ENCODE measurements at regions not wholly inside any gene's neighbourhood (a gene's known extent, or its start where the extent isn't known, plus 50 kb on each side); places are given as distances from the start of the nearest gene placed in this dataset.
"Not testable (repeated sequence)": the region's sequence is repeated elsewhere in the genome, so short reads cannot be mapped to it uniquely, and the experiment has no call there.

DNA sequence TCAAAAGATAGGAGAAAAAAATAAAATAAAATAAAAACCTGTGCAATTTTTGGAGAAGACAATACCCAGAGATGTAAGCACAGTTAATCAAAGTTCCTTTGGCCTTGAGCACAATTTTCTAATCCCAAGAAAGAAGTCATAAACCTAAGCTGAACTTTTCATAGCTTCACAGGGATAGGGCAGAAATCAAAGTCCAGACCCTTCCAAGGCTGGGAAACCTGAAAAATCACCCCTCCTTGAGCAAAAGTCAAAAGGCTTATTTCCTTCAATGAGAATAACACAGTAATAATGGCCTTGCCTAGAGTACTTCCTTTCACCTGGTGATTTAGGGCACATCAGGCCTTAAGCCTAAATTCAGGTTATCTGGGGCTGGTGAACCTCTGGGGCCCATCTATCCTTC, 415.0 kb upstream of the BTBD3 start:
- Mint-ChIP-seq H3K27ac (ENCODE audit: unreplicated experiment) (no peak overlapping the region), H3K4me1 (ENCODE audit: low read depth, unreplicated experiment) (no peaks in the 10 kb centered on the region), H3K9me3 (ENCODE audit: low read depth, unreplicated experiment) (no peaks in the 10 kb centered on the region), H3K4me3 (ENCODE audit: low read depth, unreplicated experiment) (no peak overlapping the region), H3K36me3 (ENCODE audit: insufficient read depth, unreplicated experiment) (no peaks in the 10 kb centered on the region), H3K27me3 (ENCODE audit: unreplicated experiment) (no peaks in the 10 kb centered on the region)
- CTCF ChIA-PET, result no interaction called here
- intact Hi-C loops (cut with micrococcal nuclease; ENCODE audit: unreplicated experiment), result no loop called here
- TF ChIP-seq, protein P1, sequence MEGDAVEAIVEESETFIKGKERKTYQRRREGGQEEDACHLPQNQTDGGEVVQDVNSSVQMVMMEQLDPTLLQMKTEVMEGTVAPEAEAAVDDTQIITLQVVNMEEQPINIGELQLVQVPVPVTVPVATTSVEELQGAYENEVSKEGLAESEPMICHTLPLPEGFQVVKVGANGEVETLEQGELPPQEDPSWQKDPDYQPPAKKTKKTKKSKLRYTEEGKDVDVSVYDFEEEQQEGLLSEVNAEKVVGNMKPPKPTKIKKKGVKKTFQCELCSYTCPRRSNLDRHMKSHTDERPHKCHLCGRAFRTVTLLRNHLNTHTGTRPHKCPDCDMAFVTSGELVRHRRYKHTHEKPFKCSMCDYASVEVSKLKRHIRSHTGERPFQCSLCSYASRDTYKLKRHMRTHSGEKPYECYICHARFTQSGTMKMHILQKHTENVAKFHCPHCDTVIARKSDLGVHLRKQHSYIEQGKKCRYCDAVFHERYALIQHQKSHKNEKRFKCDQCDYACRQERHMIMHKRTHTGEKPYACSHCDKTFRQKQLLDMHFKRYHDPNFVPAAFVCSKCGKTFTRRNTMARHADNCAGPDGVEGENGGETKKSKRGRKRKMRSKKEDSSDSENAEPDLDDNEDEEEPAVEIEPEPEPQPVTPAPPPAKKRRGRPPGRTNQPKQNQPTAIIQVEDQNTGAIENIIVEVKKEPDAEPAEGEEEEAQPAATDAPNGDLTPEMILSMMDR (IDR thresholded peaks at IDR 0.05; ENCODE audit: unreplicated experiment), result no peak
- DNase-seq, result no peak
- BruUV-seq (replicated peaks), result no TSS peak

DNA sequence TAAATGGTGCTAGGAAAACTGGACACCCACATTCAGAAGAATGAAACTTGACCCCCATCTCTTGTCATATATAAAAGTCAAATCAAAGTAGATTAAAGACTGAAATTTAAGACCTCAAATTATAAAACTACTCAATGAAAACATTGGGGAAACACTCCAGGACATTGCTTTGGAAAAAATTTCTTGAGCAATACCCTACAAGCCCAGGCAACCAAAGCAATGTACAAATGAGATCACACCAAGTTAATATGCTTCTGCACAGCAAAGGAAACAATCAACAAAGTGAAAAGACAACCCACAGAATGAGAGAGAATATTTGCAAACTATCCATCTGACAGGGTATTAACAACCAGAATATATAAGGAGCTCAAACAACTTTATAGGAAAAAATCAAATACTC, 407.9 kb upstream of the BTBD3 start:
- Mint-ChIP-seq H3K36me3 (ENCODE audit: insufficient read depth, unreplicated experiment) (no peaks in the 10 kb centered on the region), H3K27me3 (ENCODE audit: unreplicated experiment) (no peaks in the 10 kb centered on the region), H3K4me3 (ENCODE audit: low read depth, unreplicated experiment) (no peak overlapping the region), H3K27ac (ENCODE audit: unreplicated experiment) (no peak overlapping the region), H3K4me1 (ENCODE audit: low read depth, unreplicated experiment) (no peaks in the 10 kb centered on the region), H3K9me3 (ENCODE audit: low read depth, unreplicated experiment) (no peaks in the 10 kb centered on the region)
- intact Hi-C loops (cut with micrococcal nuclease; ENCODE audit: unreplicated experiment), result no loop called here
- no peak for DNase-seq
- no TSS peak for BruUV-seq (replicated peaks)
- CTCF ChIA-PET, result no interaction called here
- TF ChIP-seq, protein P1 (IDR thresholded peaks at IDR 0.05; ENCODE audit: unreplicated experiment), result no peak

DNA sequence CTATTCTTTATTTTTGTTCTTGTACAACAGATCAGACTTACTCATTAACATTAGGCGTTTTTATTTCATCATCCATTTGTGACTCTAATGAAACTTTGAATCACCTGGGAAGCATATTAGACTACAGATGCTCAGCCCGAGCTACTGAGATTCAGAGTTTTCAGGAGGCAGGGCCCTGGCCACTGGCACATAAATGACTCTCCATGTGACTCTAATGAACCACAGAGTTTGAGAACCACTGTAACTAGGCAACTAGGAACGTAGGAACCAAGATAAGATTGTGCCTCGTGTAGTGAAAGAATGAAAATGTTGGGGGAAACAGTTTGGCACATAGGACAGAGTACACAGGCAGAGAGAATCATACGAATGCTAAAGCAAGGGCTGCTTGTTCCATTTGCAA, 405.9 kb upstream of the BTBD3 start:
- Mint-ChIP-seq H3K36me3 (ENCODE audit: insufficient read depth, unreplicated experiment) (no peaks in the 10 kb centered on the region), H3K4me1 (ENCODE audit: low read depth, unreplicated experiment) (no peaks in the 10 kb centered on the region), H3K27ac (ENCODE audit: unreplicated experiment) (no peak overlapping the region), H3K27me3 (ENCODE audit: unreplicated experiment) (no peaks in the 10 kb centered on the region), H3K9me3 (ENCODE audit: low read depth, unreplicated experiment) (no peaks in the 10 kb centered on the region), H3K4me3 (ENCODE audit: low read depth, unreplicated experiment) (no peak overlapping the region)
- CTCF ChIA-PET, result no interaction called here
- no TSS peak for BruUV-seq (replicated peaks)
- TF ChIP-seq, protein P1 (IDR thresholded peaks at IDR 0.05; ENCODE audit: unreplicated experiment), result no peak
- intact Hi-C loops (cut with micrococcal nuclease; ENCODE audit: unreplicated experiment), result no loop called here
- no peak for DNase-seq

DNA sequence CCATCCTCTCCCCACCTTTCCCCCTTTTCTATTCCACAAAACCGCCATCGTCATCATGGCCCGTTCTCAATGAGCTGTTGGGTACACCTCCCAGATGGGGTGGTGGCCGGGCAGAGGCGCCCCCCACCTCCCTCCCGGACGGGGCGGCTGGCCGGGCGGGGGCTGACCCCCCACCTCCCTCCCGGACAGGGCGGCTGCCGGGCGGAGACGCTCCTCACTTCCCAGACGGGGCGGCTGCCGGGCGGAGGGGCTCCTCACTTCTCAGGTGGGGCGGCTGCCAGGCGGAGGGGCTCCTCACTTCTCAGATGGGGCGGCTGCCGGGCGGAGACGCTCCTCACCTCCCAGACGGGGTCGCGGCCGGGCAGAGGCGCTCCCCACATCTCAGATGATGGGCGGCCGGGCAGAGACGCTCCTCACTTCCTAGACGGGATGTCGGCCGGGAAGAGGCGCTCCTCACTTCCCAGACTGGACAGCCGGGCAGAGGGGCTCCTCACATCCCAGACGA, 404.4 kb upstream of the BTBD3 start:
- CTCF ChIA-PET; H3K36me3 Mint-ChIP-seq (ENCODE audit: insufficient read depth, unreplicated experiment); H3K4me3 Mint-ChIP-seq (ENCODE audit: low read depth, unreplicated experiment); BruUV-seq (replicated peaks); H3K27me3 Mint-ChIP-seq (ENCODE audit: unreplicated experiment); H3K4me1 Mint-ChIP-seq (ENCODE audit: low read depth, unreplicated experiment); H3K9me3 Mint-ChIP-seq (ENCODE audit: low read depth, unreplicated experiment); intact Hi-C loops (cut with micrococcal nuclease; ENCODE audit: unreplicated experiment); DNase-seq; H3K27ac Mint-ChIP-seq (ENCODE audit: unreplicated experiment): not testable (repeated sequence)

DNA sequence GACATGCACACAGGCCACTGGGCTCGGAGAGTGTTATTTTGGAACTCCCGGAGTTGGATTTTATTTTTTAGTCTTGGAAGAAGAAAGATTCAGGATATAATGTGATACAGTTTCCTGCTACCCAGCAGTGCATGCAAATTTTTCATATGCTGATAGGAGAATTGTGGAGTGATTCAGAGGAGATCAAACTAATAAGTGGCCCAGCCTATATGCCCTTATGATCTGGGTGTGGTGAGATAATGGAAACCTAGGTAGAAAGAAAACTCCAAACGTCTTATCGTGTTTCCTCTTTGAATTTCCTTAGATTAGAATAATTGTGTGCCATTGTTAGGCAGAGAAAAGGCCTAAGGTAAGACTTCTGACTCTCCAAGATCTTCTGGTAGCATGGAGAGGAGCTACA, 401.2 kb upstream of the BTBD3 start:
- Mint-ChIP-seq H3K27ac (ENCODE audit: unreplicated experiment) (no peak overlapping the region), H3K27me3 (ENCODE audit: unreplicated experiment) (no peaks in the 10 kb centered on the region), H3K4me1 (ENCODE audit: low read depth, unreplicated experiment) (no peaks in the 10 kb centered on the region), H3K9me3 (ENCODE audit: low read depth, unreplicated experiment) (no peaks in the 10 kb centered on the region), H3K36me3 (ENCODE audit: insufficient read depth, unreplicated experiment) (no peaks in the 10 kb centered on the region), H3K4me3 (ENCODE audit: low read depth, unreplicated experiment) (no peak overlapping the region)
- intact Hi-C loops (cut with micrococcal nuclease; ENCODE audit: unreplicated experiment), result no loop called here
- no TSS peak for BruUV-seq (replicated peaks)
- CTCF ChIA-PET, result no interaction called here
- TF ChIP-seq, protein P1 (IDR thresholded peaks at IDR 0.05; ENCODE audit: unreplicated experiment), result no peak
- DNase-seq, result no peak

Measured in Calu3 (cell line).